Endodermal cell (in vitro differentiated cells): ENCODE measurements at regions not wholly inside any gene's neighbourhood (a gene's known extent, or its start where the extent isn't known, plus 50 kb on each side); places are given as distances from the start of the nearest gene placed in this dataset.

Source experiments
- DNase-seq: peaks from one replicate; pipeline ENCODE4 v3.0.0-alpha.2; 2017
- H3K27ac ChIP-seq: 2 replicates; pipeline ENCODE4 v1.5.1; 2013; ENCODE audit warnings: mild to moderate bottlenecking, low read depth, low read length, moderate library complexity
- H3K27me3 ChIP-seq: 2 replicates; pipeline ENCODE4 v1.6.1; 2013; ENCODE audit warnings: mild to moderate bottlenecking, low read length, moderate library complexity; ENCODE audit not compliant: insufficient read depth, control insufficient read depth, poor library complexity, severe bottlenecking
- H3K36me3 ChIP-seq: 2 replicates; pipeline ENCODE4 v1.7.0; 2013; ENCODE audit warnings: mild to moderate bottlenecking, low read length, moderate library complexity; ENCODE audit not compliant: control insufficient read depth, insufficient read depth
- H3K4me1 ChIP-seq: one replicate; pipeline ENCODE4 v1.7.0; 2013; ENCODE audit warnings: low read length; ENCODE audit not compliant: control insufficient read depth, insufficient read depth
- H3K4me3 ChIP-seq: 2 replicates; pipeline ENCODE4 v1.5.1; 2013; ENCODE audit warnings: mild to moderate bottlenecking, low read length, moderate library complexity
- H3K9ac ChIP-seq: 2 replicates; pipeline ENCODE4 v1.6.1; 2013; ENCODE audit warnings: mild to moderate bottlenecking, low read length, moderate library complexity; ENCODE audit not compliant: poor library complexity, severe bottlenecking; ENCODE audit errors: extremely low read depth
- H3K9me3 ChIP-seq: 2 replicates; pipeline ENCODE4 v1.6.1; 2013; ENCODE audit warnings: mild to moderate bottlenecking, low read length, moderate library complexity; ENCODE audit not compliant: control insufficient read depth
- H3K27ac Mint-ChIP-seq: 2 replicates; pipeline ENCODE4 v1.8.0; 2020; ENCODE audit warnings: mixed read lengths
- H3K27me3 Mint-ChIP-seq: 2 replicates; pipeline ENCODE4 v1.8.0; 2021; ENCODE audit warnings: mild to moderate bottlenecking, mixed read lengths; ENCODE audit not compliant: insufficient read depth
- H3K36me3 Mint-ChIP-seq: 2 replicates; pipeline ENCODE4 v1.8.0; 2020; ENCODE audit warnings: low read depth, mixed read lengths
- H3K4me1 Mint-ChIP-seq: 2 replicates; pipeline ENCODE4 v1.8.0; 2020; ENCODE audit warnings: mixed read lengths
- H3K4me3 Mint-ChIP-seq: 2 replicates; pipeline ENCODE4 v1.8.0; 2020; ENCODE audit warnings: mild to moderate bottlenecking, moderate library complexity, mixed read lengths
- H3K9me3 Mint-ChIP-seq: 2 replicates; pipeline ENCODE4 v1.8.0; 2020; ENCODE audit warnings: mild to moderate bottlenecking, mixed read lengths
- WGBS, 2 experiments: methylation state at CpG; one replicate each; pipeline versions ENCODE4 v1.1.5 to v1.1.7; 2013; ENCODE audit warnings: missing lambda C conversion rate in 2 of 2, mixed read lengths in 1 of 2; ENCODE audit not compliant: insufficient coverage in 1 of 2, insufficient read length in 1 of 2; 5-methylcytosine and 5-hydroxymethylcytosine counted together
- TF ChIP-seq, protein P1 (sequence below): fragments of 200-600 bp; sonication (generic); conservative IDR thresholded peaks from 2 replicates; pipeline ENCODE4 v1.5.0; 2021; ENCODE audit warnings: antibody characterized with exemption, mild to moderate bottlenecking

DNA sequence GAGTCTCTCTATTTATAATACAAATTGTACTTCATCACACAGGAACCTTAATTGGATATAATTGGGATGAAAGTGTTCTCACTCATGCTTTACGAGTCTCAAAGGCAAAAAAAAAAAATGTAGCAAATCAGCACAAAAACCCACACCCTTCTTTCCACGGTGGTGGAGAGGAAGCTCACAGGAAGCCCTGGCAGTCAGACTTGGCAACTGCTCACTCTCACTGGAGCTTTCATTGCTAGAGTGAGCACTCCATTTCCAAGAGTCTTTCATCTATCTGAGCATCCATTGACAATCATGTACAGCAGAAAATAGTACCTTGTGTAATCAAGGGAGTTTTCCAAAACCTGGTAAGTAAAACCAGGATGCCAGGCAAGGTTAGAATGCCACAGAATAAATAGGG, 2159.4 kb upstream of the AGA start:
- H3K36me3 Mint-ChIP-seq = no peaks in the 10 kb centered on the region
- no peaks in the 10 kb centered on the region for H3K27me3 Mint-ChIP-seq
- no peak overlapping the region for H3K27ac Mint-ChIP-seq
- Histone ChIP-seq H3K27ac (no peak overlapping the region), H3K9ac (no peak overlapping the region), H3K27me3 (no peaks in the 10 kb centered on the region), H3K9me3 (no peaks in the 10 kb centered on the region), H3K4me1 (no peaks in the 10 kb centered on the region), H3K36me3 (no peaks in the 10 kb centered on the region), H3K4me3 (no peak overlapping the region)
- no peak overlapping the region for H3K4me3 Mint-ChIP-seq
- TF ChIP-seq, protein P1, sequence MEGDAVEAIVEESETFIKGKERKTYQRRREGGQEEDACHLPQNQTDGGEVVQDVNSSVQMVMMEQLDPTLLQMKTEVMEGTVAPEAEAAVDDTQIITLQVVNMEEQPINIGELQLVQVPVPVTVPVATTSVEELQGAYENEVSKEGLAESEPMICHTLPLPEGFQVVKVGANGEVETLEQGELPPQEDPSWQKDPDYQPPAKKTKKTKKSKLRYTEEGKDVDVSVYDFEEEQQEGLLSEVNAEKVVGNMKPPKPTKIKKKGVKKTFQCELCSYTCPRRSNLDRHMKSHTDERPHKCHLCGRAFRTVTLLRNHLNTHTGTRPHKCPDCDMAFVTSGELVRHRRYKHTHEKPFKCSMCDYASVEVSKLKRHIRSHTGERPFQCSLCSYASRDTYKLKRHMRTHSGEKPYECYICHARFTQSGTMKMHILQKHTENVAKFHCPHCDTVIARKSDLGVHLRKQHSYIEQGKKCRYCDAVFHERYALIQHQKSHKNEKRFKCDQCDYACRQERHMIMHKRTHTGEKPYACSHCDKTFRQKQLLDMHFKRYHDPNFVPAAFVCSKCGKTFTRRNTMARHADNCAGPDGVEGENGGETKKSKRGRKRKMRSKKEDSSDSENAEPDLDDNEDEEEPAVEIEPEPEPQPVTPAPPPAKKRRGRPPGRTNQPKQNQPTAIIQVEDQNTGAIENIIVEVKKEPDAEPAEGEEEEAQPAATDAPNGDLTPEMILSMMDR = no peak
- no peaks in the 10 kb centered on the region for H3K9me3 Mint-ChIP-seq
- H3K4me1 Mint-ChIP-seq = no peaks in the 10 kb centered on the region
- no peak for DNase-seq
- whole genome bisulfite sequencing, 2 experiments = 71 to 88% methylated on average over 1 to 2 of the region's 2 CpGs

DNA sequence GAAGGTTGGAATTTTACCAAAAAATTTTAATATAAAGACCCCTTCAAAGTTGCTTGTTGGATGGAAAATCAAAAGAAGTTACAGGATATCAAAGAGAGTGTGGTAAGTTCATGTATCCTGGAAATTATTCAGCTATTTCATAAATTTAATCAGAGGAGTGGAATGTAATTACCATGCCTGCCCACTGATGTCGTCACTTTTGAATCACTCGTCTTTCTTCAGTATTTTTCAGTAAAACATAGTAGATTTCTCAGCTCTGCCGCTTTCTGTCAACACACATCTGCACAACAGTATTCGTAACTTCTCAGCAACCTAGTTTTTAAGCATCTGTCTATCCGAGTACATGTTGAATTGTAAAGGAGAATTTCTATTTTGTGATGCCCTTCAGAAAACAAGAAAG, 2163.0 kb upstream of the AGA start:
- Mint-ChIP-seq H3K27ac (no peak overlapping the region), H3K4me1 (no peaks in the 10 kb centered on the region), H3K9me3 (no peaks in the 10 kb centered on the region), H3K27me3 (no peaks in the 10 kb centered on the region), H3K4me3 (no peak overlapping the region), H3K36me3 (no peaks in the 10 kb centered on the region)
- Histone ChIP-seq H3K36me3 (no peaks in the 10 kb centered on the region), H3K27ac (no peak overlapping the region), H3K4me3 (no peak overlapping the region), H3K9me3 (no peaks in the 10 kb centered on the region), H3K4me1 (no peaks in the 10 kb centered on the region), H3K27me3 (no peaks in the 10 kb centered on the region), H3K9ac (no peak overlapping the region)
- WGBS, 2 experiments = 94 to 100% methylated on average over 3 to 5 of the region's 5 CpGs
- TF ChIP-seq, protein P1 = no peak
- DNase-seq = no peak

DNA sequence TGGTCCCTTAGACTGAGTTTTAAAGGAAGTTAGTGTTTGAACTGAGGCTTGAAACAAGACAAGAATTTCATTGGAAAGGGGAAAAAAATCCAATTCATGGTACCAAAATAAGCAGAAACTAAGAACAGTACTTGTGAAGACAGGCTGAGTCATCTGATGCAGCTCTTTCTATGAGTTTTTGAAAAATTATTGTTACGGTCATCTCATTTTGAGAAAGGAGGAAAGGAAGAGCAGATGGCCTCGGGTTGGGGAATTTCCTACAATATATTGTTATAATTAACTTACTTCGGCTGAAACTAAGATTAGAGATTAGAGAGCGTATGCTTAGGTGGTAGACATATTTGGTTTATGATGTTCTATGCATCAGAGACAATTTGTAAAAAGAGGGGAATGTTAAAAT, 2164.8 kb upstream of the AGA start:
- no peaks in the 10 kb centered on the region for H3K9me3 Mint-ChIP-seq

More for the DNA sequence above, 2164.8 kb upstream of the AGA start:
- WGBS, 2 experiments = 98 to 100% methylated on average over 1 to 3 of the region's 4 CpGs
- Mint-ChIP-seq H3K4me3 (no peak overlapping the region), H3K4me1 (no peaks in the 10 kb centered on the region), H3K27ac (no peak overlapping the region), H3K36me3 (no peaks in the 10 kb centered on the region), H3K27me3 (no peaks in the 10 kb centered on the region)
- H3K27me3 ChIP-seq = no peaks in the 10 kb centered on the region
- H3K36me3 ChIP-seq = no peaks in the 10 kb centered on the region
- TF ChIP-seq, protein P1 = no peak
- no peak overlapping the region for H3K9ac ChIP-seq
- no peak for DNase-seq
- no peaks in the 10 kb centered on the region for H3K9me3 ChIP-seq
- H3K4me3 ChIP-seq = no peak overlapping the region
- no peaks in the 10 kb centered on the region for H3K4me1 ChIP-seq
- H3K27ac ChIP-seq = no peak overlapping the region
